ENCODE measurements at regions not wholly inside any gene's neighbourhood (a gene's known extent, or its start where the extent isn't known, plus 50 kb on each side); places are given as distances from the start of the nearest gene placed in this dataset.

DNA sequence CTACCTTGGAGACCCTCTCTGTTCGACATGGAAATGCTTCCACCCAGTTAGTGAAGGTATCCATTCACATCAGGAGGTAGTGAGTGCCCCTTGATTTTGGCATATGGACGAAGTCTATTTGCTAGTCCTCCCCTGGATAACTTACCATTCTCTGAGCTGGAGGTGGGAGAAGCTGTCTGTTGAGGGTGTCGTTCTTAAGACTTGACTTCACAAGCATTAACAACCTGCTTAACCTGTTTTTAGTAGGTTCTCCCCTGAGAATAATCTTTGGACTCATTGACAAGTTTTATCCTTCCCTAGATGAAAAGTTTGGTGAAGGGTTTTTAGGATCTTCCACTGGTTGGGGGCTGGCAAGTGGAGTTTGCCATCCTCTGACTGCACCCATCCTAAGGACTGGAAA, 1053.8 kb upstream of the CNTN5 start:
- H2AFZ ChIP-seq (ENCODE audit: low read depth, low read length): no peak overlapping the region
- H3K9me3 ChIP-seq (ENCODE audit: insufficient read depth, low read length): no peaks in the 10 kb centered on the region
- H3K4me1 ChIP-seq (ENCODE audit: low read length): no peaks in the 10 kb centered on the region
- no peaks in the 10 kb centered on the region for H3K79me2 ChIP-seq (ENCODE audit: low read length)
- TF ChIP-seq, protein P1, sequence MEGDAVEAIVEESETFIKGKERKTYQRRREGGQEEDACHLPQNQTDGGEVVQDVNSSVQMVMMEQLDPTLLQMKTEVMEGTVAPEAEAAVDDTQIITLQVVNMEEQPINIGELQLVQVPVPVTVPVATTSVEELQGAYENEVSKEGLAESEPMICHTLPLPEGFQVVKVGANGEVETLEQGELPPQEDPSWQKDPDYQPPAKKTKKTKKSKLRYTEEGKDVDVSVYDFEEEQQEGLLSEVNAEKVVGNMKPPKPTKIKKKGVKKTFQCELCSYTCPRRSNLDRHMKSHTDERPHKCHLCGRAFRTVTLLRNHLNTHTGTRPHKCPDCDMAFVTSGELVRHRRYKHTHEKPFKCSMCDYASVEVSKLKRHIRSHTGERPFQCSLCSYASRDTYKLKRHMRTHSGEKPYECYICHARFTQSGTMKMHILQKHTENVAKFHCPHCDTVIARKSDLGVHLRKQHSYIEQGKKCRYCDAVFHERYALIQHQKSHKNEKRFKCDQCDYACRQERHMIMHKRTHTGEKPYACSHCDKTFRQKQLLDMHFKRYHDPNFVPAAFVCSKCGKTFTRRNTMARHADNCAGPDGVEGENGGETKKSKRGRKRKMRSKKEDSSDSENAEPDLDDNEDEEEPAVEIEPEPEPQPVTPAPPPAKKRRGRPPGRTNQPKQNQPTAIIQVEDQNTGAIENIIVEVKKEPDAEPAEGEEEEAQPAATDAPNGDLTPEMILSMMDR (IDR thresholded peaks at IDR 0.05; ENCODE audit: low read depth, low read length): no peak
- no peak for TF ChIP-seq EZH2phosphoT487 (IDR thresholded peaks at IDR 0.05; ENCODE audit: low read depth)
- H3K9ac ChIP-seq (ENCODE audit: low read length): no peak overlapping the region
- no peak overlapping the region for H3K27ac ChIP-seq (ENCODE audit: low read length)
- no peaks in the 10 kb centered on the region for H4K20me1 ChIP-seq (ENCODE audit: insufficient read depth, low read length)
- no peaks in the 10 kb centered on the region for H3K27me3 ChIP-seq (ENCODE audit: low read depth, low read length)
- H3K4me3 ChIP-seq (ENCODE audit: low read length): no peak overlapping the region
- H3K36me3 ChIP-seq (replicated peaks; ENCODE audit: low read depth, low read length): no peaks in the 10 kb centered on the region
- no peak overlapping the region for H3K4me2 ChIP-seq (ENCODE audit: low read length)

DNA sequence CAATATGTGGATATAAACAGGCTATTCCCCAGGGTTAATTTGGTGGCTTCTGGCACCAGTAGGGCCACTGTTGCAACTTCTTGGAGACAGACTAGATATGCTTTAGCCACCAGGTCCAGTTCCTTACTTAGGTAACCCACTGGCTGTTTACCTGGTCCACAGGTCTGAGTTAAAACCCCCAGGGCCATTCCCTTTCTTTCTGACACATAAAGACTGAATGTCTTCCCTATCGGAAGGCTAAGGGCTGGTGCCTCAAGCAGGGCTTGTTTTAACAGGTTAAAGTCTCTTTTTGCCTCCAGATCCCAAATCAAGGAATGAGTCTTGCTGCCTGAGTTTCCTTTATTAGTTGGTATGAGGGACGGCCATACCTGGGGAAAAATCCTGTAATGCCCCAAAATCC, 1052.7 kb upstream of the CNTN5 start:
- Histone ChIP-seq H4K20me1 (ENCODE audit: insufficient read depth, low read length) (no peaks in the 10 kb centered on the region), H3K27me3 (ENCODE audit: low read depth, low read length) (no peaks in the 10 kb centered on the region), H3K36me3 (replicated peaks; ENCODE audit: low read depth, low read length) (no peaks in the 10 kb centered on the region), H3K9me3 (ENCODE audit: insufficient read depth, low read length) (no peaks in the 10 kb centered on the region), H3K4me3 (ENCODE audit: low read length) (no peak overlapping the region), H3K4me1 (ENCODE audit: low read length) (no peaks in the 10 kb centered on the region), H3K9ac (ENCODE audit: low read length) (no peak overlapping the region), H2AFZ (ENCODE audit: low read depth, low read length) (no peak overlapping the region), H3K4me2 (ENCODE audit: low read length) (no peak overlapping the region), H3K27ac (ENCODE audit: low read length) (no peak overlapping the region), H3K79me2 (ENCODE audit: low read length) (no peaks in the 10 kb centered on the region)
- TF ChIP-seq, protein P1 (IDR thresholded peaks at IDR 0.05; ENCODE audit: low read depth, low read length): no peak
- TF ChIP-seq EZH2phosphoT487 (IDR thresholded peaks at IDR 0.05; ENCODE audit: low read depth): no peak

DNA sequence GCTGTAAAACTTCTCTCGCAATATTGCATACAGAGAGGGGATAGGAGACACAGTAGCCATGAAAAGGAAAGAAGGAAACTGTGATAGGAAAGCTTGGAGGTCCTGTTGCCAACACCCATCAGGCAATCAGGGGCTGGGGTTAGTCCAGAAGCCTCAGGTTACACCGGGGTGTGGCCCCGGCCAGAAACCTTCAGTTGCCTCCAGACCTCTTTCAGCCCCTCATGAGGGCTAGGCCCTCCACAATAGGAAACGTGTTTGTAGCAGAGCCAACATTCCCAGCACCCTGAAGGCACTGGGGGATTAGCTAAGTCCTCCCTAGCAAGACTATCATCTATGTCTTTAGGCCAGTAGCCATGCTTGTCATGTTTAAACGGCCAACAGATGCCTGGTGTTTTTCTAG, 1048.0 kb upstream of the CNTN5 start:
- Histone ChIP-seq H3K4me1 (ENCODE audit: low read length) (no peaks in the 10 kb centered on the region), H3K27me3 (ENCODE audit: low read depth, low read length) (no peaks in the 10 kb centered on the region), H2AFZ (ENCODE audit: low read depth, low read length) (no peak overlapping the region), H3K9ac (ENCODE audit: low read length) (no peak overlapping the region), H4K20me1 (ENCODE audit: insufficient read depth, low read length) (no peaks in the 10 kb centered on the region), H3K27ac (ENCODE audit: low read length) (no peak overlapping the region), H3K4me2 (ENCODE audit: low read length) (no peak overlapping the region), H3K36me3 (replicated peaks; ENCODE audit: low read depth, low read length) (no peaks in the 10 kb centered on the region), H3K79me2 (ENCODE audit: low read length) (no peaks in the 10 kb centered on the region), H3K4me3 (ENCODE audit: low read length) (no peak overlapping the region), H3K9me3 (ENCODE audit: insufficient read depth, low read length) (no peaks in the 10 kb centered on the region)
- TF ChIP-seq, protein P1 (IDR thresholded peaks at IDR 0.05; ENCODE audit: low read depth, low read length): no peak
- TF ChIP-seq EZH2phosphoT487 (IDR thresholded peaks at IDR 0.05; ENCODE audit: low read depth): no peak

DNA sequence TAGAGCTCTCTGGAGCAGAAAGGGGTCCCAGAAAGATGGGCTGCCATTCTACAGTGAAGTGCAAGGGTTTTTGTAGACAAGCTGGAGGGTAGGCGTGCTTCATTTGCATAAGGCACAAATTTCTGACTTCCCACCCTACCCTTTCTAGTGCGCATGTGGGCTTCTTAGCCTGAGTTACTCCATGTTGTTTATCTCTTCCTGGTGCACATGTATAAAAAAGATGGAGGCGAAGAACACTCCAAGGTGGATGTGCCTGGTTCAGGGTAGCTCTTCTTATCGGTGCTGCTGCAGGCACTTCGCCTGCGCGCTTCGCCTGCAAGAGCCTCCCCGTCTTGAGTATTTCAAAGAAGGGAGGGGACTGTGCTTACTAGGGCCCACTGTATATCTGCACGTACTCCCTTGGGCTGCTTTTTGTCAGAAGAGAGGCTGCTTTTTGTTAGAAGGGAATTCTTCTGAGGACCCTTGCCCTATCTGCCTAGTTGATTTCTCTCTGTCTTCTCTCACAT, 1047.3 kb upstream of the CNTN5 start:
- Histone ChIP-seq H3K4me1 (ENCODE audit: low read length) (no peaks in the 10 kb centered on the region), H3K79me2 (ENCODE audit: low read length) (no peaks in the 10 kb centered on the region), H3K27ac (ENCODE audit: low read length) (no peak overlapping the region), H2AFZ (ENCODE audit: low read depth, low read length) (no peak overlapping the region; the same call in 1 of the 2 replicates), H4K20me1 (ENCODE audit: insufficient read depth, low read length) (no peaks in the 10 kb centered on the region), H3K27me3 (ENCODE audit: low read depth, low read length) (no peaks in the 10 kb centered on the region), H3K36me3 (replicated peaks; ENCODE audit: low read depth, low read length) (no peaks in the 10 kb centered on the region), H3K4me2 (ENCODE audit: low read length) (no peak overlapping the region), H3K9ac (ENCODE audit: low read length) (no peak overlapping the region), H3K4me3 (ENCODE audit: low read length) (no peak overlapping the region), H3K9me3 (ENCODE audit: insufficient read depth, low read length) (no peaks in the 10 kb centered on the region)
- no peak for TF ChIP-seq EZH2phosphoT487 (IDR thresholded peaks at IDR 0.05; ENCODE audit: low read depth)
- TF ChIP-seq, protein P1 (IDR thresholded peaks at IDR 0.05; ENCODE audit: low read depth, low read length): no peak

All from OCI-LY3 (cell line).